ENCODE measurements at regions not wholly inside any gene's neighbourhood (a gene's known extent, or its start where the extent isn't known, plus 50 kb on each side); places are given as distances from the start of the nearest gene placed in this dataset.

DNA sequence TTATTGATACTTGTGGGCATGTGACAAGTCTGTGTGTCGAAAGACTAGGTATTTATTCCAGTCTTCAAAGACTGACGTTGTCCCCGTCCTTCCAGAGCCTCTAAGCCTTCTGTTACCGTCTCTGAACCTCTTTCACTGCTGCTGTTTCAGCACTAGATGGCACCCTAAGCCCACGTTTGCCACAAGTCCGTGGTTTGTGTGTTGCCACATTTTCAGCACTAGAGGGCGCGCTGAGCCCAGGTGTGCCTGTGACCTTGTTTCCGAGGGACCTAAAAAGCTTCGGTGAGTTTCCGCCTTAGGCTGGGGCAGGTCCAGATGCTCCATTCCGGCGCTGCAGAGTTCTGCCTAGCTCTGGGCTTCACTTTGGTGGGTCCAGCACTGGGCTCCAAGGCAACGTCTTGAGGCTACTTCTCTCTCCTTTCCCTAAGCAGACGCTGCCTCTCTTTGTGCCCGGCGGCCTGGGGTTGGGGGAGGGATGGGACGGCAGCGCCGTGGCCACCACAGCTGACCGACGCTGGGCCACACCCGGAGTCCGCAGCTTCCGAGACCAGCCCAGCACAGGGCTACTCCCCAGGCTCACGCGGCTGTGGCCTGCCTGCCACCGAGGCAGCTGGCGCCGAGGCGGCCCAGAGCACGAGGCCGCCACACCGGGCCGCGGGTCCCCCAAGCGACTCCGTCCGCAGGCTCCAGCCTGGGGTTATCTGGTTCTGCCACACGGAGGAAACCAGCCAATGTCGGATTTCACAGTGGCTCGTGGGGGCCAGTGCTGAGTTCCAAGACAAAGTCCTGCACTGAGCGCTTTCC, 520.2 kb downstream of the REEP3 start (continued):
- TF ChIP-seq, protein P1, sequence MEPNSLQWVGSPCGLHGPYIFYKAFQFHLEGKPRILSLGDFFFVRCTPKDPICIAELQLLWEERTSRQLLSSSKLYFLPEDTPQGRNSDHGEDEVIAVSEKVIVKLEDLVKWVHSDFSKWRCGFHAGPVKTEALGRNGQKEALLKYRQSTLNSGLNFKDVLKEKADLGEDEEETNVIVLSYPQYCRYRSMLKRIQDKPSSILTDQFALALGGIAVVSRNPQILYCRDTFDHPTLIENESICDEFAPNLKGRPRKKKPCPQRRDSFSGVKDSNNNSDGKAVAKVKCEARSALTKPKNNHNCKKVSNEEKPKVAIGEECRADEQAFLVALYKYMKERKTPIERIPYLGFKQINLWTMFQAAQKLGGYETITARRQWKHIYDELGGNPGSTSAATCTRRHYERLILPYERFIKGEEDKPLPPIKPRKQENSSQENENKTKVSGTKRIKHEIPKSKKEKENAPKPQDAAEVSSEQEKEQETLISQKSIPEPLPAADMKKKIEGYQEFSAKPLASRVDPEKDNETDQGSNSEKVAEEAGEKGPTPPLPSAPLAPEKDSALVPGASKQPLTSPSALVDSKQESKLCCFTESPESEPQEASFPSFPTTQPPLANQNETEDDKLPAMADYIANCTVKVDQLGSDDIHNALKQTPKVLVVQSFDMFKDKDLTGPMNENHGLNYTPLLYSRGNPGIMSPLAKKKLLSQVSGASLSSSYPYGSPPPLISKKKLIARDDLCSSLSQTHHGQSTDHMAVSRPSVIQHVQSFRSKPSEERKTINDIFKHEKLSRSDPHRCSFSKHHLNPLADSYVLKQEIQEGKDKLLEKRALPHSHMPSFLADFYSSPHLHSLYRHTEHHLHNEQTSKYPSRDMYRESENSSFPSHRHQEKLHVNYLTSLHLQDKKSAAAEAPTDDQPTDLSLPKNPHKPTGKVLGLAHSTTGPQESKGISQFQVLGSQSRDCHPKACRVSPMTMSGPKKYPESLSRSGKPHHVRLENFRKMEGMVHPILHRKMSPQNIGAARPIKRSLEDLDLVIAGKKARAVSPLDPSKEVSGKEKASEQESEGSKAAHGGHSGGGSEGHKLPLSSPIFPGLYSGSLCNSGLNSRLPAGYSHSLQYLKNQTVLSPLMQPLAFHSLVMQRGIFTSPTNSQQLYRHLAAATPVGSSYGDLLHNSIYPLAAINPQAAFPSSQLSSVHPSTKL (CRISPR knock-in tag; IDR thresholded peaks at IDR 0.05): 0 out of 2 replicates have a peak, but pooled peaks have one; percentile 41
- TF ChIP-seq ELF3 (CRISPR knock-in tag; IDR thresholded peaks at IDR 0.05): peak; percentile 60; the same call in 1 of the 2 replicates
- TF ChIP-seq, protein P2, sequence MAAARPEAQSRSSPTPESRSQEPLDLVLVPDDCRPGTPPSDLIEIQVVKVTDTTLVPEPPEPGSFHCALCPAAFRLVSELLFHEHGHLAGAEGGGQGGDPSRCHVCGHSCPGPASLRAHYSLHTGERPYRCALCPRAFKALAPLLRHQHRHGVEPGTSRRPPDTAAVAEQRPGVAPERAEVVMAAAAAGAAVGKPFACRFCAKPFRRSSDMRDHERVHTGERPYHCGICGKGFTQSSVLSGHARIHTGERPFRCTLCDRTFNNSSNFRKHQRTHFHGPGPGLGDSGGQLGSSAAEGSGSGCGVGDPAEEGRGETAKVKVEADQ (CRISPR knock-in tag; IDR thresholded peaks at IDR 0.05; ENCODE audit: borderline replicate concordance): 0 out of 2 replicates have a peak, but pooled peaks have one; percentile 22
- TF ChIP-seq, protein P3, sequence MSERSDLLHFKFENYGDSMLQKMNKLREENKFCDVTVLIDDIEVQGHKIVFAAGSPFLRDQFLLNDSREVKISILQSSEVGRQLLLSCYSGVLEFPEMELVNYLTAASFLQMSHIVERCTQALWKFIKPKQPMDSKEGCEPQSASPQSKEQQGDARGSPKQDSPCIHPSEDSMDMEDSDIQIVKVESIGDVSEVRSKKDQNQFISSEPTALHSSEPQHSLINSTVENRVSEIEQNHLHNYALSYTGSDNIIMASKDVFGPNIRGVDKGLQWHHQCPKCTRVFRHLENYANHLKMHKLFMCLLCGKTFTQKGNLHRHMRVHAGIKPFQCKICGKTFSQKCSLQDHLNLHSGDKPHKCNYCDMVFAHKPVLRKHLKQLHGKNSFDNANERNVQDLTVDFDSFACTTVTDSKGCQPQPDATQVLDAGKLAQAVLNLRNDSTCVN (CRISPR knock-in tag; IDR thresholded peaks at IDR 0.05; ENCODE audit: borderline replicate concordance): no peak
- no peak for TF ChIP-seq MTF2 (CRISPR knock-in tag; IDR thresholded peaks at IDR 0.05; ENCODE audit: borderline replicate concordance)
- no peak for TF ChIP-seq MEIS1 (CRISPR knock-in tag; IDR thresholded peaks at IDR 0.05; ENCODE audit: borderline replicate concordance)
- TF ChIP-seq CBX2 (IDR thresholded peaks at IDR 0.05; ENCODE audit: low read depth, low read length): no peak
- TF ChIP-seq CBX2 (CRISPR knock-in tag; IDR thresholded peaks at IDR 0.05; ENCODE audit: low read depth): no peak
- TF ChIP-seq PLRG1 (conservative IDR thresholded peaks at IDR 0.05): no peak
- TF ChIP-seq SRY (CRISPR knock-in tag; IDR thresholded peaks at IDR 0.05): 0 out of 2 replicates have a peak, but pooled peaks have one; percentile 19
- TF ChIP-seq GATAD2A (CRISPR knock-in tag; IDR thresholded peaks at IDR 0.05): 0 out of 2 replicates have a peak, but pooled peaks have one; percentile 54
- TF ChIP-seq MED8 (CRISPR knock-in tag; IDR thresholded peaks at IDR 0.05; ENCODE audit: insufficient replicate concordance): no peak
- TF ChIP-seq, protein P4, sequence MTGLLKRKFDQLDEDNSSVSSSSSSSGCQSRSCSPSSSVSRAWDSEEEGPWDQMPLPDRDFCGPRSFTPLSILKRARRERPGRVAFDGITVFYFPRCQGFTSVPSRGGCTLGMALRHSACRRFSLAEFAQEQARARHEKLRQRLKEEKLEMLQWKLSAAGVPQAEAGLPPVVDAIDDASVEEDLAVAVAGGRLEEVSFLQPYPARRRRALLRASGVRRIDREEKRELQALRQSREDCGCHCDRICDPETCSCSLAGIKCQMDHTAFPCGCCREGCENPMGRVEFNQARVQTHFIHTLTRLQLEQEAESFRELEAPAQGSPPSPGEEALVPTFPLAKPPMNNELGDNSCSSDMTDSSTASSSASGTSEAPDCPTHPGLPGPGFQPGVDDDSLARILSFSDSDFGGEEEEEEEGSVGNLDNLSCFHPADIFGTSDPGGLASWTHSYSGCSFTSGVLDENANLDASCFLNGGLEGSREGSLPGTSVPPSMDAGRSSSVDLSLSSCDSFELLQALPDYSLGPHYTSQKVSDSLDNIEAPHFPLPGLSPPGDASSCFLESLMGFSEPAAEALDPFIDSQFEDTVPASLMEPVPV (CRISPR knock-in tag; IDR thresholded peaks at IDR 0.05): no peak
- 0 out of 2 replicates have a peak, but pooled peaks have one; percentile 40 for TF ChIP-seq EED (CRISPR knock-in tag; IDR thresholded peaks at IDR 0.05)
- no peak for TF ChIP-seq ZNF264 (CRISPR knock-in tag; IDR thresholded peaks at IDR 0.05)
- 0 out of 2 replicates have a peak, but pooled peaks have one; percentile 69 for TF ChIP-seq ZNF224 (CRISPR knock-in tag; IDR thresholded peaks at IDR 0.05)
- TF ChIP-seq SMAD1 (CRISPR knock-in tag; IDR thresholded peaks at IDR 0.05; ENCODE audit: borderline replicate concordance, low read depth): 0 out of 2 replicates have a peak, but pooled peaks have one; percentile 37
- no peak for TF ChIP-seq ATF1 (CRISPR knock-in tag; IDR thresholded peaks at IDR 0.05)
- TF ChIP-seq, protein P5, sequence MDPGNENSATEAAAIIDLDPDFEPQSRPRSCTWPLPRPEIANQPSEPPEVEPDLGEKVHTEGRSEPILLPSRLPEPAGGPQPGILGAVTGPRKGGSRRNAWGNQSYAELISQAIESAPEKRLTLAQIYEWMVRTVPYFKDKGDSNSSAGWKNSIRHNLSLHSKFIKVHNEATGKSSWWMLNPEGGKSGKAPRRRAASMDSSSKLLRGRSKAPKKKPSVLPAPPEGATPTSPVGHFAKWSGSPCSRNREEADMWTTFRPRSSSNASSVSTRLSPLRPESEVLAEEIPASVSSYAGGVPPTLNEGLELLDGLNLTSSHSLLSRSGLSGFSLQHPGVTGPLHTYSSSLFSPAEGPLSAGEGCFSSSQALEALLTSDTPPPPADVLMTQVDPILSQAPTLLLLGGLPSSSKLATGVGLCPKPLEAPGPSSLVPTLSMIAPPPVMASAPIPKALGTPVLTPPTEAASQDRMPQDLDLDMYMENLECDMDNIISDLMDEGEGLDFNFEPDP (CRISPR knock-in tag; conservative IDR thresholded peaks at IDR 0.05): no peak

Measured in HepG2 (cell line).